ENCODE measurements at regions not wholly inside any gene's neighbourhood (a gene's known extent, or its start where the extent isn't known, plus 50 kb on each side); places are given as distances from the start of the nearest gene placed in this dataset.

DNA sequence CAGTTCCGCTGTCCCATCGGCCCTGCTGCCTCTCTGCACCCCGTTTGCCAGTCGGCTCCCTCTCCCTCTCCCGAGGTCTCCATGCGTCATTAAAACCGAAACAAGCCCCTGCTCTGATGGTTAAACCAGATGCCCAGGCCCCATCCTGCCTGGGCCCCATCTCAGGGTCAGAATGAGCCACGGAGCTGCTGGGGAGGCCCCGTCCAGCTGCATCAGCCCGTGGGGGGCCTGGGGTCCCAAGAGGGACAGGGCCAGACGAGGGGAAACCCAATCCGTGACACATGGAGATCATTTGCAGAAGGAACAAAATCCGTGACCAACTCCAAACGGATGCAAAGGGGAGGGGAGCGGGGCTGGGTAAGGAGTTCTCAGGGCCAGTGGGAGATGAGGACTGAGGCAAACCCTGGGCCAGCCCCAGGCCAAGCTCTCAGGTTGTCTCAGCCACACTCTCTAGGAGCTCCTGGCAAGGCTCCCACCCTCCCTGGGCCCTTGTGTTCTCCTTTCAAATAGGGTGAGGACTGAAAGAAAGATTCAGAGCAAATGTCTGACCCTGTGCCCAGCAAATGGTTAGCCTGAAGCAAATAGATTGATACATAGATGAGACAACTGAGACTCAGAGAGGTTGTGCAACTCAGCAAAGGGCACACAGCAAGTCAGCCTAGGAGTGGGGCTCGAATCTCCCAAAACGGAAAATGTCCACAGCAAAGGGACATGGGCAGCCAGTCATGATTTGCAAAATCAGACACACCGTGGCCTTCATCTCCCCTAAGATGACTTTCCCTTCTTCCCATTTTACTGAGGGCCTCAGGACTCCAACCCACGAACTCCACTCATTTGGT is 162.1 kb downstream of the MN1 start:
- H3K36me3 ChIP-seq = no peaks in the 10 kb centered on the region
- H3K27me3 ChIP-seq = no peaks in the 10 kb centered on the region
- H3K4me3 ChIP-seq = no peak overlapping the region
- H3K9me3 ChIP-seq = no peaks in the 10 kb centered on the region
- DNase-seq = no peak

DNA sequence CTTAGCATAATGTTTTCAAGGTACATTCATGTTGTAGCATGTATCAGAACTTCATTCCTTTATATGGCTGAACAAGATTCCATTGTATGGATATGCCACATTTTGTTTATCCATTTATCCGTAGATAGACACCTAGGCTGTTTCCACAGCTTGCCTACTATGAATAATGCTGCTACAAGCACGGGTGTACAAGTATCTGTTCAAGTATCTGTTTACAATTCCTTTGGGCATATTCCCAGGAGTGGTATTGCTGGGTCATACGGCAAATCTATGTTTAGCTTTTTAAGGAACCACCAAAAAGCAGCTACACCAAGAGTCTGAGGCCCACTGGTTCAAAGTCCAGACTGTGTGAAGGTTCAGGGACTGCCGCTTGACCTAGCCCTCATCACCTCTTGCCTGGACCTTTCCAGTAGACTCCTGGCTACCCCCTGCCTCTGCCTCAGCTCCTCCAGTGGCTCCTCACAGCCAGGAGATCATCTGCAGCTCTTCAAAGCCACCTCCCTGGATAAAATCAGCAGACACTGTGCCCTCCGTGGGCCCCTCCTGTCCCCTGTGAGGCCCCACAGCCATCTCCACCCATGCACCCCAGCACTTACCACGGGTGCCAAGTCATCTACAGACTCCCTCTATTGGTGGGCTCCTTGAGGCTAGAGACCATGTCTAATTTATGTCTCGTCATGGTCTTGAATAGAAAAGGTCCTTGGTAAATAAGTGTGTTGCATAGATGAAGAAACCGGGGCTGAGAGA is 160.3 kb downstream of the MN1 start:
- Histone ChIP-seq H3K36me3 (no peaks in the 10 kb centered on the region), H3K9me3 (no peaks in the 10 kb centered on the region), H3K27me3 (no peaks in the 10 kb centered on the region), H3K4me3 (no peak overlapping the region)
- DNase-seq = no peak

DNA sequence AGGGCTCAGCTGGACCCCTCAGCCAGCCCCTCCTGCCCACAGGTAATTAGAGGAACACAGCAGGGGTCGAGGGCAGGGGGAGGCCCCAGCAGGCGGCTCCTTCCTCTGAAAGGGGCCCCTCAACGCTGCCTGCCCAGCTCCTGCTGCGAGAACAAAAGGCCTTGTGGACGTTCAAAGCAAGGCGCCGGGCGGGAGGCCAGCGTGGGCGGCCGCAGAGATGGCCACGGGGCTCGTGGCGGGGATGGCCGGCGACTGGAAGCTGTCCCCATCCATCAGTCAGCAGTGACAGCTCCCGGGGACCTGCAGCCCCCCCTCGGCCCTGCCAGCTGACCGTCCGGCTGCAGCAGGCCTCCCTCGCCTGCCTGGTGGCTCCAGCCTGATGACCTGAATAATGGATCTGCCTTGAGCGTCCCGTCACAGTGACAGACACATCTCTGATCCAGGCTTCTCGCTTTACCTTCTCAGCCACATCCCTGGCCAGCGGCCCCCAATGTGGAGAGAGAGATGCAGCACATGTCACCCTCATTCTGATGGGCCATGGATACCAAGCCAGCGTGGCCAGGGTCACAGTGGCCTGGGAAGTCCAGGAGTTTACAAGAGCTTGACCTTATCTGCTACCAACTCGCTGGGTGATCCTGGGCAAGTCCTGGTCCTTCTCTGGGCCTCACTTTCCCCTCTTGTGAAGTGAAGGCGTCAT is 159.3 kb downstream of the MN1 start:
- no peaks in the 10 kb centered on the region for H3K9me3 ChIP-seq
- H3K4me3 ChIP-seq = no peak overlapping the region
- no peaks in the 10 kb centered on the region for H3K36me3 ChIP-seq
- H3K27me3 ChIP-seq = no peaks in the 10 kb centered on the region
- no peak for DNase-seq

GRCh38 chr22:27643907-27644306 is 157.6 kb downstream of the MN1 start:
- Histone ChIP-seq H3K9me3 (no peaks in the 10 kb centered on the region), H3K27me3 (0 out of 2 replicates have a peak, but pooled peaks cover 3% of the 10 kb centered on the region), H3K36me3 (no peaks in the 10 kb centered on the region), H3K4me3 (no peak overlapping the region)
- DNase-seq = no peak

DNA sequence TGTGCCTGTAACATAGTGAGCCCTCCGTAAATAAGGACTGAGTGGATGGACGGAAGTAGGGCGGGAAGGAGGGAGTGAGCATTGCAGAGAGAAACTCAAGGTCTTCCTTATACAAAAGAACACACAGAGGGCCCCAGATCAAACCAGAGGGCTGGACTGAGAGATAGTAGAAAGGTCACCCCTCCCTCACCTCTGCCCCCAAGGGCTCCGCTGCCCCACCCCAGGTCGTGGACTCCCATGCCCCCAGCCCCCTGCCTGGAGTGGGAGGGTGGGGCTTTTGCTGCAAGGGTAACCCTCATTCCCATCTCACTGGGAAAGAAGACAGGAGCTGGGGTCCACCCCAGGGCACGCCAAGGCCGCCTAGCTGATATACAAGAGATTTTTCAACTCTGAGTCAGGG is 157.0 kb downstream of the MN1 start:
- Histone ChIP-seq H3K27me3 (0 out of 2 replicates have a peak, but pooled peaks cover 3% of the 10 kb centered on the region), H3K36me3 (no peaks in the 10 kb centered on the region), H3K4me3 (no peak overlapping the region), H3K9me3 (no peaks in the 10 kb centered on the region)
- no peak for DNase-seq

GRCh38 chr22:27647540-27647939 is 154.0 kb downstream of the MN1 start:
- no peaks in the 10 kb centered on the region for H3K9me3 ChIP-seq
- no peaks in the 10 kb centered on the region for H3K36me3 ChIP-seq
- no peak overlapping the region for H3K4me3 ChIP-seq
- 0 out of 2 replicates have a peak, but pooled peaks cover 3% of the 10 kb centered on the region for H3K27me3 ChIP-seq
- DNase-seq = no peak

DNA sequence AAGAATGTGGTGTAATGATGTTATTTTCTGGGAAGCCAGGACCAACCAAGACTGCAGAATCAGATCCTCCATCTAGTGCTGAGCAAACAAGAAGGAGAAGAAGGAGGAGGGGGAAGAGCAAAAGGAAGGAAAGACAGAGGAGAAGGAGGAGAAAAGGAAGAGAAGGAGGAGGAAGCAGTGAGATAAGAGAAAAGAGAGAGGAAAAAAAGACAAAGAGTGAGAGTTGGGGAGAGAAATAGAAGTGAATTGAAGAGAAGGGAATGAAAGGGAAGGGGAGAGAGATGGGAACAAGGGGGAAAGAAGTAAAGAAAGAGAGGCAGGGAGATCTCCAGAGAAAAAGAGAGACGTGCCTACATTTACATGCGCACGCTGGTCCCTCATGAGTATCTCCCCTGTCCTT is 153.5 kb downstream of the MN1 start:
- H3K4me3 ChIP-seq = no peak overlapping the region
- 0 out of 2 replicates have a peak, but pooled peaks cover 3% of the 10 kb centered on the region for H3K27me3 ChIP-seq
- H3K9me3 ChIP-seq = no peaks in the 10 kb centered on the region
- H3K36me3 ChIP-seq = no peaks in the 10 kb centered on the region
- DNase-seq = no peak

DNA sequence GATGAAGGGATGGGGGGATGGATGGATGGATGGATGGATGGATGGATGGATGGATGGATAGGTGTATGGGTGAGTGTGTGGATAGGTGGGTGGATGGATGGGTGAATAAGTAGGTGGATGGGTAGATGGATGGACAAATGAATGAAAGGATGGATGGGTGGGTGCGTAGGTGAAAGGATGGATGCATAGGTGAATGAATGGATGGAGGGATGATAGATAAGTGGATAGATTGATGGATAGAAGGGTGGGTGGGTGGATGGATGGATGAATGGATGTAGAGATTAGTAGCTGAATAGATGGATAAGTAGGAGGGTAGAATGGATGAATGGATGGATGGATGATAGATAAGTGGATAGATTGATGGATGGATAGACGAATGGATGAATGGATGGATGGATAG is 152.7 kb downstream of the MN1 start:
- Histone ChIP-seq H3K27me3 (0 out of 2 replicates have a peak, but pooled peaks cover 3% of the 10 kb centered on the region), H3K4me3 (no peak overlapping the region), H3K9me3 (no peaks in the 10 kb centered on the region), H3K36me3 (no peaks in the 10 kb centered on the region)
- DNase-seq = no peak

DNA sequence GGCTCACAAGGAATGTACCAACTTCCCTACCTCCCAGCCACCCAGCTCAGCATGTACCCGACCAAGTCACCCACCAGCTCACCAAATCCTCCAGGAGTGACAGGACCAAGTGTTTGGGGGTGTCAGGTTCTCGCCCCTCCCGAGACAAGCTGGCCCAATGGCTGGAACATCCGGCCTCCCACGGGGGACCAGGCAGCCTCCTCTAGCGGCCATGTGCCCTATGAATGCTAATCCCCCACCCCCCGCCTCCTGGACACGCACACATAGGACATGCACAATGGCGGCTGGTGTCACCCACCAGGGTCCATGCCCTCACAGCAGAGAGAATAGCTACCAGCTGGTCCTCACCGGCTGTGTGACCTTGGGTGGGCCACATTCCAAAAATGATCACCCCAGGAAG is 151.0 kb downstream of the MN1 start:
- Histone ChIP-seq H3K27me3 (0 out of 2 replicates have a peak, but pooled peaks cover 3% of the 10 kb centered on the region), H3K4me3 (no peak overlapping the region), H3K9me3 (no peaks in the 10 kb centered on the region), H3K36me3 (no peaks in the 10 kb centered on the region)
- no peak for DNase-seq

GRCh38 chr22:27650985-27651384 is 150.6 kb downstream of the MN1 start:
- Histone ChIP-seq H3K36me3 (no peaks in the 10 kb centered on the region), H3K9me3 (no peaks in the 10 kb centered on the region), H3K27me3 (0 out of 2 replicates have a peak, but pooled peaks cover 3% of the 10 kb centered on the region), H3K4me3 (no peak overlapping the region)
- DNase-seq = no peak

- Histone ChIP-seq H3K9me3 (no peaks in the 10 kb centered on the region), H3K4me3 (no peak overlapping the region), H3K27me3 (peaks cover 3% of the 10 kb centered on the region; the same call in 1 of the 2 replicates), H3K36me3 (no peaks in the 10 kb centered on the region)
- DNase-seq = no peak
Measured at GRCh38 chr22:27651486-27651885, 150.1 kb downstream of the MN1 start.

- H3K4me3 ChIP-seq = no peak overlapping the region
- H3K27me3 ChIP-seq = no peaks in the 10 kb centered on the region; the same call in 1 of the 2 replicates
- DNase-seq = no peak
- peaks cover 4% of the 10 kb centered on the region; the same call in 1 of the 2 replicates for H3K9me3 ChIP-seq
- no peaks in the 10 kb centered on the region for H3K36me3 ChIP-seq
Measured at GRCh38 chr22:27654546-27655445, 146.8 kb downstream of the MN1 start.

DNA sequence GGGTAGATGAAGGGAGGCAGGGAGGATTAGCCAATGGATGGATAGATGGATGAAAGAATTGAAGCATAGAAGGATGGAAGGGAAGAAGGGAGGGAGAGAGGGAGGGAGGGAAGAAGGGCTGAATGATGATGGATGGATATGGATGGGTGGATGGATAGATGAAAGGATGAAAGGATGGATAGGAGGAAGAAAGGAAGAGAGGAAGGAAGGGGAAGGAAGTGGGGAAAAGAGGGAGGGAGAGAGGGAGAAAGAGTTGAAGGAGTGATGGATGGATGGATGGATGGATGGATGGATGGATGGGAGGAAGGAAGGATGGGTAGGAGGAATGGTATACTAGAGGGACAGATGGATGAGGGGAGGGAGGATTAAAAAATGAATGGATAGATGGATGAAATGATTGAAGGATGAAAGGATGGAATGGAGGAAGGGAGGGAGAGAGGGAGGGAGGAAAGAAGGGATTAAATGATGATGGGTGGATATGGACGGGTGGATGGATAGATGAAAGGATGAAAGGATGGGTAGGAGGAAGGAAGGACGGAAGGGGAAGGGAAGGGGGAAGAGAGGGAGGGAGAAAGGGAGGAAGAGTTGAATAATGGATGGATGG is 145.9 kb downstream of the MN1 start:
- no peak for DNase-seq
- no peaks in the 10 kb centered on the region; the same call in 1 of the 2 replicates for H3K27me3 ChIP-seq
- no peaks in the 10 kb centered on the region for H3K36me3 ChIP-seq
- no peak overlapping the region for H3K4me3 ChIP-seq
- peaks cover 4% of the 10 kb centered on the region; the same call in 1 of the 2 replicates for H3K9me3 ChIP-seq

GRCh38 chr22:27656970-27657369 is 144.6 kb downstream of the MN1 start:
- no peaks in the 10 kb centered on the region for H3K36me3 ChIP-seq
- DNase-seq = no peak

GRCh38 chr22:27660306-27660705 is 141.2 kb downstream of the MN1 start:
- H3K27me3 ChIP-seq = no peaks in the 10 kb centered on the region; the same call in 1 of the 2 replicates
- H3K36me3 ChIP-seq = no peaks in the 10 kb centered on the region
- H3K9me3 ChIP-seq = peaks cover 4% of the 10 kb centered on the region; the same call in 1 of the 2 replicates
- no peak for DNase-seq
- H3K4me3 ChIP-seq = no peak overlapping the region

More at GRCh38 chr22:27656970-27657369, 144.6 kb downstream of the MN1 start:
- H3K27me3 ChIP-seq = no peaks in the 10 kb centered on the region; the same call in 1 of the 2 replicates
- H3K4me3 ChIP-seq = no peak overlapping the region
- H3K9me3 ChIP-seq = peaks cover 4% of the 10 kb centered on the region; the same call in 1 of the 2 replicates

Data from MG63 (cell line).